Neural crest cell (in vitro differentiated cells): ENCODE measurements at regions not wholly inside any gene's neighbourhood (a gene's known extent, or its start where the extent isn't known, plus 50 kb on each side); places are given as distances from the start of the nearest gene placed in this dataset.
"Not testable (repeated sequence)": the region's sequence is repeated elsewhere in the genome, so short reads cannot be mapped to it uniquely, and the experiment has no call there.

Experiments
- DNase-seq: peaks from one replicate; pipeline ENCODE4 v3.0.0; 2021; ENCODE audit warnings: low read depth, mixed read lengths, low spot score
- H3K27ac Mint-ChIP-seq: one replicate; pipeline ENCODE4 v1.8.0; 2021; ENCODE audit warnings: mild to moderate bottlenecking, mixed read lengths; ENCODE audit not compliant: unreplicated experiment
- H3K27me3 Mint-ChIP-seq: 2 replicates; pipeline ENCODE4 v1.8.0; 2021; ENCODE audit warnings: low read depth, mild to moderate bottlenecking, mixed read lengths
- H3K36me3 Mint-ChIP-seq: 2 replicates; pipeline ENCODE4 v1.8.0; 2021; ENCODE audit warnings: low read depth, mild to moderate bottlenecking, mixed read lengths
- H3K4me1 Mint-ChIP-seq: 2 replicates; pipeline ENCODE4 v1.8.0; 2021; ENCODE audit warnings: mixed read lengths
- H3K4me3 Mint-ChIP-seq: one replicate; pipeline ENCODE4 v1.8.0; 2021; ENCODE audit warnings: mild to moderate bottlenecking, mixed read lengths
- H3K9me3 Mint-ChIP-seq: 2 replicates; pipeline ENCODE4 v1.8.0; 2021; ENCODE audit warnings: mixed read lengths
- CTCF ChIP-seq: fragments of 200-600 bp; sonication (generic); conservative IDR thresholded peaks from 2 replicates; pipeline ENCODE4 v1.5.0; 2021; ENCODE audit warnings: antibody characterized with exemption, mild to moderate bottlenecking

GRCh38 chr6:28838289-28838633 lies 85.5 kb downstream of the TRIM27 start:
- Mint-ChIP-seq H3K9me3 (peaks cover 4% of the 10 kb centered on the region), H3K4me3 (peak overlapping the region; percentile 96), H3K27ac (peak overlapping the region; percentile 97), H3K36me3 (peaks cover 4% of the 10 kb centered on the region), H3K4me1 (peaks cover 16% of the 10 kb centered on the region), H3K27me3 (peaks cover 86% of the 10 kb centered on the region)
- no peak for TF ChIP-seq CTCF
- peak; percentile 71 for DNase-seq

- Mint-ChIP-seq H3K4me3 (peak overlapping the region; percentile 96), H3K27me3 (peaks cover 86% of the 10 kb centered on the region)
- DNase-seq = peak; percentile 90
Observed at GRCh38 chr6:28838634-28839442, 84.9 kb downstream of the TRIM27 start.

DNA sequence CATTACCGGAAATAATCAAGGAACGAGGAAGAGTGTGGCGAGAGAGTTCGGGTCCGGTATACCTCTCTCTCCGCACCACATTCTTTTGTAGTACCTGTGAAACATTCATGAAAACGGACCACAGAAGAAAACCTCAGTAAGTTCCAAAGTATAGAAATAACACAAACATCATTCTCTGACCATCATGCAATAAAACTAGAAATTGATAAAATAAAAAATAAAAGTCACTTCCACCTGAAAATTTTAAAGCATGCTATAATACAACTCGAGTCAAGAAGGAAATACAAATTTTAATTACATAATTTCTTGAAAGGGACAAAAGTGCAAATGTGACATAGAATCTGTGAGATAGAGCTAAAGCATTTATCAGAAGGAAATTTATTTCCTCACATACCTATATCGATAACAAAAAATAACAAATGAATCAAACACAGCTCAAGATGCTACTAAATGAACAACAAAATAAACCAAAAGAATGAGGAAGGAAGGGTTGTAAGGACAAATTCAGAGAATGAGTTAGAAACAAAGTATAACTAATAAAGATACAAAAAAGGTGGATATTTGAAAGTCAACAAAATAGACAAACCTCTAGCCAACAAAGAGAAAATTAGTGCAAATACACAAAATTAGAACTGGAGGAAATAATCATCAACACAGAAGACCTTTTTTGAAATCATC lies 84.2 kb downstream of the TRIM27 start:
- DNase-seq = no peak
- Mint-ChIP-seq H3K27ac (no peak overlapping the region), H3K4me1 (peaks cover 16% of the 10 kb centered on the region), H3K9me3 (peaks cover 4% of the 10 kb centered on the region), H3K4me3 (peak overlapping the region; percentile 96), H3K36me3 (peaks cover 4% of the 10 kb centered on the region), H3K27me3 (peaks cover 86% of the 10 kb centered on the region)
- no peak for TF ChIP-seq CTCF

More at GRCh38 chr6:28838634-28839442, 84.9 kb downstream of the TRIM27 start:
- H3K36me3 Mint-ChIP-seq = peaks cover 4% of the 10 kb centered on the region
- peak; percentile 73 for TF ChIP-seq CTCF
- peaks cover 4% of the 10 kb centered on the region for H3K9me3 Mint-ChIP-seq
- peaks cover 16% of the 10 kb centered on the region for H3K4me1 Mint-ChIP-seq
- H3K27ac Mint-ChIP-seq = peak overlapping the region; percentile 97

- TF ChIP-seq CTCF = peak; percentile 44
- Mint-ChIP-seq H3K36me3 (peaks cover 4% of the 10 kb centered on the region), H3K4me3 (no peak overlapping the region), H3K4me1 (peaks cover 16% of the 10 kb centered on the region), H3K27ac (no peak overlapping the region), H3K27me3 (peaks cover 84% of the 10 kb centered on the region), H3K9me3 (peaks cover 4% of the 10 kb centered on the region)
- no peak for DNase-seq
Observed at GRCh38 chr6:28841290-28841689, 82.5 kb downstream of the TRIM27 start.

- H3K9me3 Mint-ChIP-seq, H3K4me3 Mint-ChIP-seq, DNase-seq, H3K36me3 Mint-ChIP-seq, H3K27ac Mint-ChIP-seq, H3K4me1 Mint-ChIP-seq: not testable (repeated sequence)
- peaks cover 71% of the 10 kb centered on the region for H3K27me3 Mint-ChIP-seq
Observed at GRCh38 chr6:28848756-28849155, 75.0 kb downstream of the TRIM27 start.
